HEK293 (cell line): ENCODE measurements at regions not wholly inside any gene's neighbourhood (a gene's known extent, or its start where the extent isn't known, plus 50 kb on each side); places are given as distances from the start of the nearest gene placed in this dataset.

ENCODE experiments used
- CTCF ChIP-seq: fragments of 450-650 bp; formaldehyde crosslinking; IDR thresholded peaks from 2 replicates; pipeline ENCODE4 v1.5.1; 2016; ENCODE audit warnings: missing biosample characterization, missing genetic modification characterization
- PRDM1 ChIP-seq: fragments of 450-650 bp; formaldehyde crosslinking; IDR thresholded peaks from 2 replicates; pipeline ENCODE4; 2016; ENCODE audit warnings: missing biosample characterization, missing genetic modification characterization
- REST ChIP-seq: fragments of 450-650 bp; formaldehyde crosslinking; IDR thresholded peaks from 2 replicates; pipeline ENCODE4 v1.5.1; 2016; ENCODE audit warnings: missing biosample characterization, missing genetic modification characterization
- ZBTB8A ChIP-seq: fragments of 450-650 bp; formaldehyde crosslinking; IDR thresholded peaks from 2 replicates; pipeline ENCODE4 v1.5.1; 2016; ENCODE audit warnings: missing biosample characterization, missing genetic modification characterization
- ZNF610 ChIP-seq: fragments of 450-650 bp; formaldehyde crosslinking; IDR thresholded peaks from 2 replicates; pipeline ENCODE4 v1.5.1; 2016; ENCODE audit warnings: missing biosample characterization, missing genetic modification characterization, borderline replicate concordance
- ZNF707 ChIP-seq: fragments of 450-650 bp; formaldehyde crosslinking; IDR thresholded peaks from 2 replicates; pipeline ENCODE4 v1.5.1; 2016; ENCODE audit warnings: missing biosample characterization, missing genetic modification characterization
- ZSCAN18 ChIP-seq: fragments of 450-650 bp; formaldehyde crosslinking; IDR thresholded peaks from 2 replicates; pipeline ENCODE4 v1.5.1; 2016; ENCODE audit warnings: missing biosample characterization, missing genetic modification characterization

- TF ChIP-seq CTCF (tag by site-specific recombination): no peak
- TF ChIP-seq ZNF707 (tag by site-specific recombination): no peak
- no peak for TF ChIP-seq ZSCAN18 (tag by site-specific recombination)
- no peak for TF ChIP-seq ZNF610 (tag by site-specific recombination)
- no peak for TF ChIP-seq ZBTB8A
- no peak for TF ChIP-seq REST (tag by site-specific recombination)
- TF ChIP-seq PRDM1 (tag by site-specific recombination): no peak
These were observed 309.9 kb upstream of the NOX3 start for GRCh38 chr6:155765275-155766194.
